DOHH2 (cell line): ENCODE measurements at regions not wholly inside any gene's neighbourhood (a gene's known extent, or its start where the extent isn't known, plus 50 kb on each side); places are given as distances from the start of the nearest gene placed in this dataset.

Experiments
- EZH2phosphoT487 ChIP-seq: fragments of 200-600 bp; sonication (generic); IDR thresholded peaks from 2 replicates; pipeline ENCODE4 v1.6.1; 2017; ENCODE audit warnings: borderline replicate concordance, mild to moderate bottlenecking, antibody characterized with exemption, low read length, moderate library complexity, mixed read lengths
- TF ChIP-seq, protein P1 (sequence below): fragments of 200-600 bp; sonication (generic); IDR thresholded peaks from one replicate; pipeline ENCODE4 v1.5.1; 2014; ENCODE audit warnings: antibody characterized with exemption, mild to moderate bottlenecking, low read depth, low read length; ENCODE audit not compliant: poor library complexity, severe bottlenecking

DNA sequence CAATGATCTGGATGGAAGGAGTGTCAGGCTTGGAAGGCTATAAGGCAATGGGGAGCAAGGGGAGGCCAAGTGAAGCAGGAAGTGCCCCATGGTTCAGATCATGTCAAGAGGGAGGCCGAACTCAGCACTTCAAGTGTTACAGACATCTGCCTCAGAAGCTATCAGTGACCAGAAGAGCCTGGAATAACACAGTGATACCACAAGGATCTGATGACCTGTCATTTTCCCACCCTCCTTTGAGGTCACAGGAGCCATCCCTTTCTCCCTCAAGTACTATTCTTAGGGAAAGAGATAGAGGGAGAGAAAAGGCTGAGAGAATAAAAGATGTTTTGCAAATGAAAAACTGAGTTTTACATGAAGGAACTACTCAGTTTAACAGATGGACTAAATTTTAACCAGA, 454.8 kb downstream of the CSNK1G3 start:
- TF ChIP-seq, protein P1, sequence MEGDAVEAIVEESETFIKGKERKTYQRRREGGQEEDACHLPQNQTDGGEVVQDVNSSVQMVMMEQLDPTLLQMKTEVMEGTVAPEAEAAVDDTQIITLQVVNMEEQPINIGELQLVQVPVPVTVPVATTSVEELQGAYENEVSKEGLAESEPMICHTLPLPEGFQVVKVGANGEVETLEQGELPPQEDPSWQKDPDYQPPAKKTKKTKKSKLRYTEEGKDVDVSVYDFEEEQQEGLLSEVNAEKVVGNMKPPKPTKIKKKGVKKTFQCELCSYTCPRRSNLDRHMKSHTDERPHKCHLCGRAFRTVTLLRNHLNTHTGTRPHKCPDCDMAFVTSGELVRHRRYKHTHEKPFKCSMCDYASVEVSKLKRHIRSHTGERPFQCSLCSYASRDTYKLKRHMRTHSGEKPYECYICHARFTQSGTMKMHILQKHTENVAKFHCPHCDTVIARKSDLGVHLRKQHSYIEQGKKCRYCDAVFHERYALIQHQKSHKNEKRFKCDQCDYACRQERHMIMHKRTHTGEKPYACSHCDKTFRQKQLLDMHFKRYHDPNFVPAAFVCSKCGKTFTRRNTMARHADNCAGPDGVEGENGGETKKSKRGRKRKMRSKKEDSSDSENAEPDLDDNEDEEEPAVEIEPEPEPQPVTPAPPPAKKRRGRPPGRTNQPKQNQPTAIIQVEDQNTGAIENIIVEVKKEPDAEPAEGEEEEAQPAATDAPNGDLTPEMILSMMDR: no peak
- TF ChIP-seq EZH2phosphoT487: no peak
